HPDE6-E6E7 (cell line): ENCODE measurements at regions not wholly inside any gene's neighbourhood (a gene's known extent, or its start where the extent isn't known, plus 50 kb on each side); places are given as distances from the start of the nearest gene placed in this dataset.

ENCODE experiments used
- DNase-seq: peaks from one replicate; pipeline ENCODE4 v3.0.0; 2011; ENCODE audit warnings: missing footprints; ENCODE audit errors: extremely low spot score

GRCh38 chr11:11789735-11790369, 51.9 kb upstream of the USP47 start:
- DNase-seq = peak; percentile 17

DNA sequence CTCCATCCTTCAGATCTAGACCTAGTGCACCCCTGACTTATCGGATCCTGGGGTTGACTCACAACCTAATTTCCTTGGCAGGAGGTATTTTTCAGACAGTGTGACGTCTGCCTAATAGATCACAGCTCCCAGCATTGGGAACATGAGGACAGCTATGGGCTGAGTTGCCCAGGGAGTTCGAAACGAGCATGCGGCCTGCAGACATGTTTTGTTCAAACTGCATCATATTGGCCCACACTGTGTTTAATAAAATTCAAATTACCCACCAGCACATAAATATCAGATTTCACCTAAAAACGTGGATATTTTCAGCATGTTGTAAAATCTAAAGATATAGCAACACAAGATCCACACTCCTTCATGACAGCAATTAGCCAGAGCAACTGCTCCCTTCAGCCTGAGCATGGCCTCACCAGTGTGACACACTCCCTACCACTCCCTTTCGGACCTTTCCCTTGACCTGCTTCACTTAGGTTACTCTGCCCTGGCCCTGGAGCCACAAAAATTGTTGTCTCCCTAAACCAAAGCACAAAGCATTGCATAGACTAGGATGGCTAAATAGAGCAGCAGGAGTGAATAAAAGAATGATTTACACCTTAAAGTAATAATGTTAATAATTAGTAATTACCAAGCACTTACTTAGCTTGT, 53.6 kb upstream of the USP47 start:
- DNase-seq = no peak

DNA sequence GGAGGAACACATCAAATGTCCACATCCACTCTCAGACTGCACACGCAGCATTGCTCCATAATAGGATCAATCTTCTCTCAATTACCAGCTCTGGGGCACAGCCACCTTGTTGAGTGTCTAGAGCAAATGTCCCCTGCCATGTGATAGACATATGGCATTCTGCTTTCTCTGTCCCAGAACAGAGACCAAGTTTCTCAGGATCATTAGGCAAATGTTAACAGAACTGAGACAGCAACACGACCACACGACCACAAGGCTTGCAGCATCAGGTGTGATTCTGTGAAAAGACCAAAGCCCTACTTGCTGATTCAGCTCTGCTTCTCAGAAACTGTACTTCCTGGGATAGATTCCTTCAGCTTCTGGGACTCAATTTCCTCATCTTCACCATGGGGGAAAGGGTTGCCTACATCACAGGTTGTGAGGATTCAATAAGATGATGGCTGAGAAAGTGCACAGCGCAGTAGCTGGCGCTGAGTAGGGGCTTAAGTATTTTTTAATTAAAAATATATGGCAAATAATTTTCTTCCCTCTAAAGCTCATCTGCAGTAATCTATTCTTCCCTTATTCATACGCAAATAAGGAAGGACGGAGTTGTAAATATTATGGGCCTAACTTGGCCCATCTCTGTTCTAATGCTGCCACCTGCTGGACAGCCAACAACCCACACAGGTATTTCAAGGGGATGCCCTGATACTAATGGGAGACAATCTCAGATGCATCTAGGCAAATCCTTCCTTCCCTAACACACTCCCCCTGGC, 54.3 kb upstream of the USP47 start:
- DNase-seq = peak; percentile 50

GRCh38 chr11:11786771-11787170, 55.0 kb upstream of the USP47 start:
- DNase-seq = peak; percentile 13

GRCh38 chr11:11786234-11786633, 55.5 kb upstream of the USP47 start:
- DNase-seq = no peak

DNA sequence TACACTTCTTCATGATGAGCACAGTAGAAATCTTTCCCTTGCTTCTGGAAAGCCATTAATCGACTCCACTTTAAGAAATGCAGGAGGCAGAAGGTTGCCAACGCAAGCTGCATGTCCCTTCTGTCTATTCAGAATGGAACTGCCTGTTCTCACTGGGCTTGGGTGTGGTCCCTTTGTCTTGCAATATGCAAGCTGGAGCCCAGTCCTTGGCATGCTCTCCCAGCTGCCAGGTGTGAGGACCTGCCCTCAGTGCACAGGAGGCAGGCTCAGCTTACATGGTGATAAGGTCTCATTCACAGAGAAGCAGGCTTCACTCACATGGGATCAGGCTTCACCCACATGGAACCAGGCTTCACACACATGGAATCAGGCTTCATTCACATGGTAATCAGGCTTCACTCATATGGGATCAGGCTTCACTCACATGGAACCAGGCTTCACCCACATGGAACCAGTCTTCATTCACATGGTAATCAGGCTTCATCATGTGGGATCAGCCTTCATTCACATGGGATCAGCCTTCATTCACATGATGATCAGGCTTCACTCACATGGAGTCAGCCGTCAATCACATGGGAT, 59.2 kb upstream of the USP47 start:
- DNase-seq = no peak

GRCh38 chr11:11780858-11781257, 60.9 kb upstream of the USP47 start:
- no peak for DNase-seq

DNA sequence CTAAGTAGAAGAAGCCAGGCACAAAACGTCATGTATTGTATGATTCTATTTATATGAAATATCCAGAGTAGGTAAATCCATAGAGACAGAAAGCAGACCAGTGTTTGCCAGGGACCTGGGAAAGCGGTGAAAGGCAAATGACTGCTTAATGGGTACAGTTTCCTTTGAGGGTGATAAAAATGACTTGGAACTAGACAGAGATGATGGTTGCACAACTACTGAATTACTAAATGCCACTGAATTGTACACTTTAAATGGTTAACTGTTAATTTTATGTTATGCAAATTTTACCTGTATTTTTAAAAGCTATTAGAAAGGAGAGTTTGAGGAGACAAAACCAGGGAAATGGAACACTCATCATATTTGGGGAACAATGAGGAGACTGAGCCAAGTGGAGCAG, 61.8 kb upstream of the USP47 start:
- no peak for DNase-seq

- DNase-seq = no peak
Measured at GRCh38 chr11:11777897-11778296, 63.9 kb upstream of the USP47 start.

DNA sequence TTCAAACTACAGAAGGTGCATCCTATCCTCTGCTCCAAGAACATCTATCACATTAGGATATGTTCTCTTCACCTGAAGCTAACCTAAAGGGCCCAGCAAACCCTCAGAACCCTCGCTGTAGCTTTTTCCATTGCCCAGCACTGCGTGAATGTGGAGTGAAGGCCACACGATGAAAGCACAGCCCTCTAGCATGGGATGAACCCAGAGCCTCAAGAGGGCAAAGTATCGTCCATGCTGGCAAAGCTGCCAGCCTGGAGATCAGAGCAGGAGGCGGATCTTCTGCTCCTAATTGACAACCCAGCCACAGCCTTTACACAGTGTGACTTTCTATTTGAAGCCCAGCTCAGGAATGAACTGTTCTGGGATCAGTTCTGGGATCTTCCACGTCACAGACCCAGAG, 65.1 kb upstream of the USP47 start:
- DNase-seq = no peak

DNA sequence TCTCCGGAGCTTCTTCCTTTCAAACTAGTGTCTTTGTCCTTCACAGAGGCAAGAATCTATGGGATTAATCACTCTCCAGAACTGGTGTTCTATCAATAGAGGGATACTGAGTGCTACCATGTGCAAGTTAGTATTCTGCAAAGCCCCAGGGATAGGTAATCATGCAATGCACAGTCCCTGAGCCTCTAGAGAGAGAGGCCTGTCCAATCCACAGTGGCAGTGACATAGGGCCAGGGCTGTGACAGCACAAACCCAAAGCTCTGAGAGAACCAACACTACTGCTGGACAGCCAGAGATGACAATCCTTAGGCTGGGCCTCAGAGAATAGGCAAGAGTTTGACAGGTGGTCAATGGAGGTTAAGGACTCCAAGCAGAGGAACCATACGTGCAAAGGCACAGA, 66.8 kb upstream of the USP47 start:
- no peak for DNase-seq

- no peak for DNase-seq
Measured at GRCh38 chr11:11772865-11773515, 68.8 kb upstream of the USP47 start.

DNA sequence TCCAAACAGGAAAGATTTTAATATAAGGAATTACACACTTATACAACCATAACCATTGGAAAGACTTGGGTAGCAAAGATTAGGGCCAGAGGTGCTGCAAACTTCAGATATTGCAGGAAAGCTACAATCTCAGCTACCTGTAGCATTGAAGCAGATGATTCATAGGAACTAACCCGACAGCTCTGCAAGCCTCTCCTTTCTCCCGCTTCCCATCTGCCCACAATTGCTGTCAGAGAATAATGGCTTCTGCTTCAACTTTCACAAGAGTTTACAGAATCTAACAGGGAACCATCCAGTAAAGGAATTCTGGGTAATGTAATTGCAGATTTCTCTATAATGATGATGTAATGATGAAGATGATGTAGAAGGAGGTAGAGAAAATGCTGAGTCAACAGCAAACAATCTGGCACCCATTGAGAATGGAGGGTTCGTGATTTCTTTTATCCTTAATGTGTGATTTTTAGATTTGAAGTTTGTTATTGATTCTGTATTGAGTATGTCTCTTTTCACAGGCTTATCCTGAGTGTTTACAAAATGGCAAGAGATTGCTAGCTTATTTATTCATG, 70.8 kb upstream of the USP47 start:
- no peak for DNase-seq

DNA sequence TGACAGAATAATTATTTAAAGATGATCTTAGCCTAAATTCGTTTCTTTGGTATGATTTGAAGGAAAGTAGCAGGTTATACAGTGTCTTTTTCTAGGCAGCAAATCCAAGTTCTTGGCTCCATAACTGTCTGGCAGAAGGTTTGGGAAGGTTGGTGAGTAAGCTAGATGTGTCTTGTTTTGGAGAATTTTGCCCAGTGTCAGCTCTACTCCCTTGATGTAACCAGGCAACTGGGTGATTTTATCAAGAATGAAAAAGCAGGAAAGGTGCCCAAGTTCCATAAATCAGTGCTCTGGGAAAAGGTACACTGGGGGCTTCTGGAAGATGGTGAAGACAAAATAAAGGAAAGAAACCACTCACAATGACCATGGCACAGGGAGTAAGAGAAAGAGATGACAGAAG, 71.5 kb upstream of the USP47 start:
- DNase-seq = no peak

DNA sequence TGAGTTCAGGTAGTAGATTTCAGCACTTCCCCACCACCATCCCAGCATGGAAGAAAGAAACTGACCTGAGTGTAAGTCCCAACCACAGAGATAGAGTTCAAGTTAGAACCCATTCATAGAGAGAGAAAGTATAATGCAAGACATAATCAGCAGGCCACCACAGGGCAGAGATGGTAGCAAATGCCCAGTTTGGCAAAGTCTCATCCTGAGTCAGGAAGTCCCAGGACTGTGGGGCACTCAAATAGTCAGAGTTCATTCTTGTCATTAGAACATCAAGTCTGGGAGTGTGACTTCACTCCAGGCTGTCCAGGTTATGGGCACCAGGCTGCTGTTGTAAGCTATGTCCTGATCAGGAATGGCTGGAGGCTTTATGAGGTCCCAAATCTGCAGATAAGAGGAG, 72.0 kb upstream of the USP47 start:
- DNase-seq = no peak

DNA sequence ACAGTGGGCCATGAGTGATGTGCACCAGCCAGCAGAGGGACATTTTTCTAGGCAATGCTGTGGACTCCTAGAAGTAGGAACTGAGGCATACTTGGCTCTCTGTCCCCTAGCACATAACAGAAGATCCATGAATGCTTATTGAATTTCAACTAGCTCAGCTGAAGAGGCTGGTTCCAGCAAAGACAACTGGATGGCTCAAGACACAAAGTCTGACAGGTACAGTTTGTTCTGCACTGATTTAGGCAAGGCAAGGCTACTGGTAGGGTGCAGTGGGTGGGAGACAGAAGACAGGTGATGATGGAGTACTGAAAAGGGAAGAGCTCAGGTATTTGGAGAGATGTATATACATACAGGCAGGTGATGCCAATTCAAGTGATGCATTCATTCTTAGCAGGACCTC, 72.4 kb upstream of the USP47 start:
- DNase-seq = no peak

GRCh38 chr11:11764423-11764803, 77.4 kb upstream of the USP47 start:
- no peak for DNase-seq

- DNase-seq = no peak
Measured at GRCh38 chr11:11763796-11764422, 77.9 kb upstream of the USP47 start.

DNA sequence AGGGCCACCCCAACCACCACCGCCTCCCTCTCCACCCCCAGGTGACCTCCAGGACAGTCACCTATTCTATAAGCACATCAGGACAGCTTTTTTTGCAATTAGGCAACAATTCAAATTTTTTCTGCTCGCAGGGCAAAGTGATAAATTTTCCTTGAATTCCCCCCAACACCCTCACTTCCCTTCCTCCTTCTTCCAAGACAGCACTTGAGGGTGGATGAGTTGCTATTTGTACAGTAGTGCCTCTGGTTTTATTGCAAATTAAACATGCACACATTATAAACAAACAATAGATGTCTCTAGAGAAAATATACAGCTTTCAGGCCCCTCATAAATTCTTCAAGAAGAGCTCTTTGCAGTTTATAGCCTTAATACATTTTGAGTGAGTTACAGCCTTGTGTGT, 80.9 kb upstream of the USP47 start:
- no peak for DNase-seq

GRCh38 chr11:11758603-11759196, 83.1 kb upstream of the USP47 start:
- no peak for DNase-seq

GRCh38 chr11:11757909-11758308, 83.9 kb upstream of the USP47 start:
- DNase-seq = no peak
